H1 (cell line): ENCODE measurements at regions not wholly inside any gene's neighbourhood (a gene's known extent, or its start where the extent isn't known, plus 50 kb on each side); places are given as distances from the start of the nearest gene placed in this dataset.

Source experiments
- CTCF ChIA-PET: fragments of 300-600 bp; sonication (Branson Sonifier 250); formaldehyde crosslinking; loops from one replicate; lab custom pipeline; 2021; ENCODE audit not compliant: partially characterized antibody; lab: Charles Lee
- POLR2A ChIA-PET: fragments of 300-600 bp; sonication (Branson Sonifier 250); formaldehyde crosslinking; loops from one replicate; lab custom pipeline; 2021; ENCODE audit warnings: inconsistent platforms; ENCODE audit not compliant: partially characterized antibody; lab: Charles Lee
- DNase-seq, 2 experiments: peaks; one replicate each; pipeline versions ENCODE4 v3.0.0 to v3.0.0-alpha.2; 2010 to 2022; ENCODE audit warnings: low spot score in 2 of 2, low read depth in 1 of 2, mixed read lengths in 1 of 2
- FAIRE-seq: peaks from 2 replicates; lab custom pipeline; 2011; peaks lifted over from hg19 to GRCh38; lab: Jason Lieb, UNC
- H2AFZ ChIP-seq: 2 replicates; pipeline ENCODE4 v1.8.1; 2012; ENCODE audit warnings: low read length, inconsistent platforms
- H2AK5ac ChIP-seq: 2 replicates; pipeline ENCODE4 v1.6.1; 2013; ENCODE audit warnings: low read depth, low read length
- H2BK120ac ChIP-seq: replicated peaks from 2 replicates; pipeline ENCODE3; 2013; ENCODE audit warnings: low read depth, low read length, inconsistent platforms
- H2BK12ac ChIP-seq: 2 replicates; pipeline ENCODE4 v1.6.1; 2013; ENCODE audit warnings: low read depth, low read length
- H2BK15ac ChIP-seq: 2 replicates; pipeline ENCODE4 v1.6.1; 2013; ENCODE audit warnings: low read length
- H2BK20ac ChIP-seq: 2 replicates; pipeline ENCODE4 v1.6.1; 2013; ENCODE audit warnings: low read length
- H2BK5ac ChIP-seq: 2 replicates; pipeline ENCODE4 v1.6.1; 2013; ENCODE audit warnings: low read depth, low read length
- H3K14ac ChIP-seq: 2 replicates; pipeline ENCODE4 v1.6.1; 2013; ENCODE audit warnings: inconsistent platforms; ENCODE audit not compliant: insufficient read length
- H3K18ac ChIP-seq: 2 replicates; pipeline ENCODE4 v1.6.1; 2013; ENCODE audit warnings: low read length; ENCODE audit errors: extremely low read depth
- H3K23ac ChIP-seq: 2 replicates; pipeline ENCODE4 v1.6.1; 2013; ENCODE audit warnings: inconsistent platforms; ENCODE audit not compliant: insufficient read length
- H3K23me2 ChIP-seq: 2 replicates; pipeline ENCODE4 v1.6.1; 2013; ENCODE audit warnings: low read depth, low read length
- H3K27ac ChIP-seq: 2 replicates; pipeline ENCODE4 v1.6.1; 2011; ENCODE audit warnings: low read depth, low read length, inconsistent platforms
- H3K27me3 ChIP-seq, 4 experiments: replicated peaks in 1 of 4; 1 replicate in 1 of 4; 2 replicates in 3 of 4; pipeline versions ENCODE4 v1.6.1 to v1.8.1; 2011 to 2013; ENCODE audit warnings: low read length in 3 of 4, mild to moderate bottlenecking in 3 of 4, inconsistent platforms in 2 of 4, mixed read lengths in 2 of 4, moderate library complexity in 1 of 4; ENCODE audit not compliant: control insufficient read depth in 3 of 4, insufficient read depth in 3 of 4; ENCODE audit errors: extremely low read depth in 1 of 4
- H3K36me3 ChIP-seq, 4 experiments: 2 replicates each; pipeline versions ENCODE4 v1.6.1 to v1.8.1; 2011 to 2013; ENCODE audit warnings: mild to moderate bottlenecking in 4 of 4, low read length in 3 of 4, moderate library complexity in 2 of 4, control low read depth in 1 of 4, inconsistent platforms in 1 of 4; ENCODE audit not compliant: insufficient read depth in 4 of 4, control insufficient read depth in 2 of 4
- H3K4ac ChIP-seq: replicated peaks from 2 replicates; pipeline ENCODE3; 2013; ENCODE audit warnings: low read length, low read depth, mixed read lengths, inconsistent platforms; ENCODE audit not compliant: insufficient read length
- H3K4me1 ChIP-seq, 4 experiments: replicated peaks in 1 of 4; 1 replicate in 1 of 4; 2 replicates in 3 of 4; pipeline versions ENCODE4 v1.6.1 to v1.8.1; 2011 to 2013; ENCODE audit warnings: low read length in 3 of 4, inconsistent platforms in 2 of 4, mixed read lengths in 1 of 4; ENCODE audit not compliant: insufficient read depth in 4 of 4, control insufficient read depth in 3 of 4
- H3K4me2 ChIP-seq, 2 experiments: 2 replicates each; pipeline versions ENCODE4 v1.6.1 to v1.8.1; 2011 to 2013; ENCODE audit warnings: low read depth in 2 of 2, low read length in 2 of 2, control low read depth in 1 of 2, inconsistent platforms in 1 of 2, mild to moderate bottlenecking in 1 of 2; ENCODE audit not compliant: insufficient read depth in 1 of 2
- H3K4me3 ChIP-seq, 4 experiments: fragments of 200-600, 300-600 bp in 1 of 4; sonication (generic), shearing (Covaris generic), sonication (Bioruptor Twin) in 1 of 4; 2 replicates each; pipeline versions ENCODE4 v1.5.1 to v1.8.1; 2011 to 2016; ENCODE audit warnings: low read length in 4 of 4, low read depth in 3 of 4, control low read depth in 2 of 4, inconsistent platforms in 2 of 4, mild to moderate bottlenecking in 2 of 4, mixed read lengths in 1 of 4, moderate library complexity in 1 of 4; ENCODE audit not compliant: insufficient read depth in 2 of 4; ENCODE audit errors: extremely low read depth in 1 of 4
- H3K56ac ChIP-seq: replicated peaks from 2 replicates; pipeline ENCODE3; 2013; ENCODE audit warnings: low read depth, mild to moderate bottlenecking, mixed read lengths, low read length, inconsistent platforms; ENCODE audit not compliant: insufficient read length
- H3K79me1 ChIP-seq: 2 replicates; pipeline ENCODE4 v1.6.1; 2013; ENCODE audit warnings: low read depth, low read length, control low read depth
- H3K79me2 ChIP-seq, 2 experiments: 2 replicates each; pipeline versions ENCODE4 v1.6.1 to v1.8.1; 2012 to 2013; ENCODE audit warnings: low read length in 2 of 2, mild to moderate bottlenecking in 2 of 2, inconsistent platforms in 1 of 2; ENCODE audit not compliant: insufficient read depth in 2 of 2, control insufficient read depth in 1 of 2
- H3K9ac ChIP-seq, 4 experiments: replicated peaks in 1 of 4; 1 replicate in 1 of 4; 2 replicates in 3 of 4; pipeline versions ENCODE4 v1.6.1 to v1.8.1; 2011 to 2013; ENCODE audit warnings: low read depth in 3 of 4, low read length in 3 of 4, control low read depth in 2 of 4, mild to moderate bottlenecking in 2 of 4, moderate library complexity in 2 of 4, inconsistent platforms in 1 of 4; ENCODE audit errors: extremely low read depth in 1 of 4
- H3K9me3 ChIP-seq, 2 experiments: 2 replicates each; pipeline versions ENCODE4 v1.6.1 to v1.8.1; 2012 to 2013; ENCODE audit warnings: mild to moderate bottlenecking in 2 of 2, moderate library complexity in 2 of 2, control low read depth in 1 of 2, inconsistent platforms in 1 of 2, low read depth in 1 of 2, low read length in 1 of 2, mixed read lengths in 1 of 2; ENCODE audit not compliant: insufficient read depth in 2 of 2
- H4K20me1 ChIP-seq, 2 experiments: replicated peaks in 1 of 2; 2 replicates each; pipeline versions ENCODE3 to v1.8.1; 2011 to 2013; ENCODE audit warnings: inconsistent platforms in 2 of 2, low read length in 2 of 2, mild to moderate bottlenecking in 1 of 2; ENCODE audit not compliant: insufficient read depth in 2 of 2, control insufficient read depth in 1 of 2
- H4K5ac ChIP-seq: 2 replicates; pipeline ENCODE4 v1.6.1; 2013; ENCODE audit warnings: low read length, low read depth, mixed read lengths, inconsistent platforms; ENCODE audit not compliant: insufficient read length
- H4K8ac ChIP-seq: 2 replicates; pipeline ENCODE4 v1.8.0; 2013; ENCODE audit warnings: mild to moderate bottlenecking, moderate library complexity, low read length, inconsistent platforms; ENCODE audit not compliant: insufficient read depth; ENCODE audit errors: extremely low read depth
- H4K91ac ChIP-seq: replicated peaks from 2 replicates; pipeline ENCODE3; 2013; ENCODE audit warnings: low read length, mixed read lengths, inconsistent platforms; ENCODE audit not compliant: insufficient read length
- ASH2L ChIP-seq: fragments of 200-600, 300-600 bp; sonication (generic); IDR thresholded peaks from one replicate; pipeline ENCODE4 v1.7.1; 2017; ENCODE audit warnings: low read length
- E2F6 ChIP-seq: IDR thresholded peaks from 2 replicates; pipeline ENCODE4 v1.6.1; 2012; ENCODE audit warnings: inconsistent platforms
- EGR1 ChIP-seq: IDR thresholded peaks from 2 replicates; pipeline ENCODE4 v1.6.1; 2011; ENCODE audit warnings: low read depth, low read length, borderline replicate concordance
- HDAC6 ChIP-seq: IDR thresholded peaks from one replicate; pipeline ENCODE4 v1.7.1; 2012; ENCODE audit warnings: low read depth, mild to moderate bottlenecking, inconsistent platforms, low read length, moderate library complexity
- KDM1A ChIP-seq: fragments of 200-600, 300-600 bp; sonication (generic); IDR thresholded peaks from 2 replicates; pipeline ENCODE4 v1.7.1; 2016; ENCODE audit warnings: mild to moderate bottlenecking, low read length, borderline replicate concordance
- KDM5A ChIP-seq: fragments of 200-600 bp; IDR thresholded peaks from 2 replicates; pipeline ENCODE4 v1.7.1; 2012; ENCODE audit warnings: mild to moderate bottlenecking, low read length, inconsistent platforms, mixed read lengths
- NANOG ChIP-seq: IDR thresholded peaks from 2 replicates; pipeline ENCODE4 v1.6.1; 2011; ENCODE audit warnings: low read length, low read depth, mild to moderate bottlenecking, inconsistent platforms; ENCODE audit not compliant: insufficient read depth, poor library complexity, severe bottlenecking
- RAD21 ChIP-seq, 2 experiments: IDR thresholded peaks in 1 of 2; conservative IDR thresholded peaks in 1 of 2; 2 replicates each; pipeline ENCODE4 v1.6.1; 2011; ENCODE audit warnings: low read depth in 2 of 2, low read length in 2 of 2, improper control_type of control experiment in 1 of 2, inconsistent platforms in 1 of 2, mild to moderate bottlenecking in 1 of 2, moderate library complexity in 1 of 2
- SIN3A ChIP-seq, 2 experiments: IDR thresholded peaks in 1 of 2; conservative IDR thresholded peaks in 1 of 2; 2 replicates each; pipeline ENCODE4 v1.6.1; 2011 to 2012; ENCODE audit warnings: low read length in 2 of 2, improper control_type of control experiment in 1 of 2, low read depth in 1 of 2, mild to moderate bottlenecking in 1 of 2
- TAF1 ChIP-seq: IDR thresholded peaks from 2 replicates; pipeline ENCODE4 v1.6.1; 2011; ENCODE audit warnings: mild to moderate bottlenecking, low read depth, low read length
- TAF7 ChIP-seq: optimal IDR thresholded peaks from 2 replicates; pipeline ENCODE3; 2011; ENCODE audit warnings: low read depth, mild to moderate bottlenecking, inconsistent platforms, low read length, moderate library complexity, borderline replicate concordance
- TCF12 ChIP-seq: IDR thresholded peaks from 2 replicates; pipeline ENCODE4 v1.6.1; 2011; ENCODE audit warnings: low read depth, mild to moderate bottlenecking, low read length
- WGBS, 2 experiments: shearing (Covaris generic) in 1 of 2; methylation state at CpG; one replicate each; pipeline versions ENCODE4 v1.1.6 to v1.1.7; 2013 to 2015; ENCODE audit warnings: low lambda C conversion rate in 2 of 2, mixed read lengths in 2 of 2, inconsistent platforms in 1 of 2, low coverage in 1 of 2, missing lambda C conversion rate in 1 of 2; ENCODE audit not compliant: insufficient replicate concordance in 2 of 2, insufficient coverage in 1 of 2, insufficient read length in 1 of 2; ENCODE audit errors: extremely low coverage in 1 of 2, missing lambda C conversion rate in 1 of 2; 5-methylcytosine and 5-hydroxymethylcytosine counted together

GRCh38 chr21:35711661-35712060, 348.7 kb downstream of the SETD4 start:
- H3K36me3 ChIP-seq: no peaks in the 10 kb centered on the region
- H3K18ac ChIP-seq: no peak overlapping the region
- no peak overlapping the region for H4K5ac ChIP-seq
- H3K27me3 ChIP-seq: peaks cover 0 to 5% (median 3%) of the 10 kb centered on the region in 4 experiments; a peak in 3 of 7 replicates
- no peak overlapping the region for H3K14ac ChIP-seq
- no peak overlapping the region for H3K23ac ChIP-seq
- CTCF ChIA-PET: interaction anchor here (0.6 kb wide), 1 partner anchor 470 kb away, joined by 3 read pairs; no protein-coding TSS in a partner anchor
- H3K4me3 ChIP-seq: no peak overlapping the region
- 97% methylated on average over 2 of the region's 2 CpGs; no CpG with 5 or more reads in 1 of the 2 experiments for WGBS, 2 experiments
- H3K79me2 ChIP-seq: no peaks in the 10 kb centered on the region
- TF ChIP-seq KDM5A: no peak
- TF ChIP-seq TAF7: no peak
- no peak for TF ChIP-seq KDM1A
- no peak for TF ChIP-seq TAF1
- TF ChIP-seq RAD21 (IDR thresholded peaks at IDR 0.05 in 1 of 2, conservative IDR thresholded peaks at IDR 0.05 in 1 of 2; ENCODE audit: low read depth in 2 of 2, low read length in 2 of 2): no peak
- no peak for TF ChIP-seq ASH2L
- no peak for TF ChIP-seq HDAC6
- TF ChIP-seq SIN3A (conservative IDR thresholded peaks at IDR 0.05 in 1 of 2, IDR thresholded peaks at IDR 0.05 in 1 of 2; ENCODE audit: low read depth in 1 of 2, low read length in 2 of 2): no peak
- no peak for TF ChIP-seq NANOG
- no peak for TF ChIP-seq EGR1
- no peak for TF ChIP-seq TCF12
- TF ChIP-seq E2F6: no peak
- no peaks in the 10 kb centered on the region for H3K23me2 ChIP-seq
- no peak overlapping the region for H3K9ac ChIP-seq
- H3K4me1 ChIP-seq: no peaks in the 10 kb centered on the region
- FAIRE-seq (no peak), DNase-seq (no peak)
- no peaks in the 10 kb centered on the region; a peak in 2 of 4 replicates for H3K9me3 ChIP-seq
- H2BK5ac ChIP-seq: no peak overlapping the region
- H2AFZ ChIP-seq: no peak overlapping the region
- H4K20me1 ChIP-seq: no peaks in the 10 kb centered on the region
- H2BK15ac ChIP-seq: no peak overlapping the region
- no peak overlapping the region for H2BK20ac ChIP-seq
- POLR2A ChIA-PET: no interaction called here
- H3K4me2 ChIP-seq: no peak overlapping the region
- H2BK120ac ChIP-seq: no peak overlapping the region
- 0 out of 2 replicates have a peak overlapping the region, but pooled peaks have one; percentile 35 for H4K8ac ChIP-seq
- H3K79me1 ChIP-seq: no peaks in the 10 kb centered on the region
- no peak overlapping the region for H2BK12ac ChIP-seq
- H3K27ac ChIP-seq: no peak overlapping the region
- no peak overlapping the region for H4K91ac ChIP-seq
- H3K56ac ChIP-seq: no peak overlapping the region
- no peak overlapping the region for H2AK5ac ChIP-seq
- H3K4ac ChIP-seq: no peak overlapping the region
